ENCODE measurements at regions not wholly inside any gene's neighbourhood (a gene's known extent, or its start where the extent isn't known, plus 50 kb on each side); places are given as distances from the start of the nearest gene placed in this dataset.
"Not testable (repeated sequence)": the region's sequence is repeated elsewhere in the genome, so short reads cannot be mapped to it uniquely, and the experiment has no call there.

DNA sequence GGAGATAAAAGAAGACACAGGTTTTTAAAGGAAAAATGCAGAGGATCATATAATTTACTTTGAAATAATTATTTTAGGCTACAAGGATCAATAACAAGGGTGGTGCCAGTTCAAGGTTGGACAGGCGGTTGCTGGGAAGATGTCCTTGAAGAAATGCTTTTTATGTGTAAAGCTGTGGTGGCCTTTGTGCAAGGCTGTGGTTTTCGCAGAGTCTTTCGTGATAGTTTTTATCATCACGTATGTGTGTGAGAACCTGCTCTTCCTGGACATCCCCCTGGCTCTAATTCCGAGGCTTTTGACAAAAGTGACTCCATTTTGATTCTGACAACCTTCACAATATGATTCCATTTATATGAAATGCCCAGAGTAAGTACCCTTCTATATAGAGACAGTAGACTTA, 85.8 kb upstream of the COG2 start:
- no peak for DNase-seq (ENCODE audit: low read depth)

DNA sequence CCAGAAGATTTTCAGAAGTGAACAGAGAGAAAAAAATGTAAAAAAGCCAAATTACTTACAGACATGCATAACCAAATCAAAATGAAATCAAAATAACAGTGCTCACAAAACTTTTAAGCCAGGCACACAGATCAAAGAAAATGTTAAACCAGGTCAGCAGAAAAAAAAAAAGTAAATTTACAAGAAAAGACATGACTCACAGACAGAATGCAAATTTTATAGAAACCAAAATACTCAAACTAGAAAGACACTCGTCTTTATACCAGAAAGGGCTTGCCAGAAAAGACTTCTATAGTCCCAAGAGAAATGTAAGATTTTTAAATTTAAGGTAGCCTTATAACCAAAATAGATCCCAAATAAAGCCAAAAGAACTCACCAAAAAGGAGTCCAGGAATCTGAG, 86.5 kb upstream of the COG2 start:
- DNase-seq (ENCODE audit: low read depth): peak; percentile 29

DNA sequence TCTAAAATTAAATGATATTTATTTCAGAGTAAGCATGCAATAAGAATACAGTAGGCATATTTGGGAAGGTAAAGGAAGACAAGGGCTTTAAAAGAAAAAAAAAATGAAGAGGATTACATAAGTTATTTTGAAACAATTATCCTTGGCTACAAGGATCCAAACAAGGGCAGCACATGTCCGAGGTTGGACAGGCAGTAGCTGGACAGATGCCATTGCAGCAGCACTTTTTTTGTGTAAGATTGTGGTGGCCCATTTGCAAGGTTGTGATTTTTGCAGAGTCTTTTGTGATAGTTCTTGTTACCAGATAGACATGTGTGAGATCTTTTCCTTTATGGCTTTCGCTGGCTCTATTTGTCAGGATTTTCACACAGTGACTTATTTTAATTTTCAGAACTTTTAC, 89.4 kb upstream of the COG2 start:
- no peak for DNase-seq (ENCODE audit: low read depth)

DNA sequence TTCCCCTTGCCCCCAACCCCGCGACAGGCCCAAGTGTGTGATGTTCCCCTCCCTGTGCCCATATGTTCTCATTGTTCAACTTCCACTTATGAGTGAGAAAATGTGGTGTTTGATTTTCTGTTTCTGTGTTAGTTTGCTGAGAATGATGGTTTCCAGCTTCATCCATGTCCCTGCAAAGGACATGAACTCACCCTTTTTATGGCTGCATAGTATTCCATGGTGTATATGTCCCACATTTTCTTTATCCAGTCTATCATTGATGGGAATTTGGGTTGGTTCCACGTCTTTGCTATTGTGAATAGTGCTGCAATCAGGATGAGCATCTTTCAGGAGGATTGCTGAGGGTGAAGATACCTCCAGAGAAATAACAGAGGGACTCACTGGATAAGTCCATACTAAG, 91.3 kb upstream of the COG2 start:
- not testable (repeated sequence) for DNase-seq (ENCODE audit: low read depth)

DNA sequence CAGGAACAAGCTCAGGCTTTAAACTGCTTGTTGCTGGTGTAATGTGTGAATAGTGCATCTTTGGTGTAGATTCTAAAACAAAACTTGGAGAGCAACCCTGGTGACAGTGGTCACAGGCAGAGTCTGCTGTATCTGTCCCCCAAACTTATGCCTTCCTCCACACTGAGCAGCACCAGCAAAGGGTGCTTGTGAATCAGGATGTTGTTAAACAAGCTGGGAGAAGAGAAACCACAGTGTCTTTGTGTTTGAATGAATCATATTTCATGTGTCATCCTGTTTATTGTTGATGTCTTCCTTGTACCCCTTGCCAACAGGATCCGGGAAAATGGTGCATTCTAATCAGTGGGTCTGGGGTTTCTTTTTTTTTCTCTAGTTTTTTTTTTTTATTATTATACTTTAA, 91.9 kb upstream of the COG2 start:
- peak; percentile 88 for DNase-seq (ENCODE audit: low read depth)

DNA sequence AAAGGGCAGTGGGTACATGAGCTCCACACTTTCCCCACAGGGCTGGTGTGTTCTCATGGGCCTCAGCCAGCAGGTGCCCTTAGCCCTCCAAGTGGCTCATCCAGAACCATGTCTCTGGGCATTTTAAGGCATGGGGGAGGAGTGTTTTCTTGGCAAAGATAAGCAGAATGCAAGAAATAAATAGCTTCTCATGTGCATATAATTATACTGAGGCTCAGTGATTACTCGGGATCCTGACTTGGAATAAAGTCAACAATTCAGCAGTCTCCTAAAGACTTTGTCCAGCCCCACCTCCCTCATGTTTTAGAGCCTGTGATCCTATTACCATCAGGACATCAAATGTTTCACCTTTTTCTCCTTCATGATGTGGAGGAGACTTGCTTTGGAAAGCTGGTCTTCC, 92.7 kb upstream of the COG2 start:
- no peak for DNase-seq (ENCODE audit: low read depth)

DNA sequence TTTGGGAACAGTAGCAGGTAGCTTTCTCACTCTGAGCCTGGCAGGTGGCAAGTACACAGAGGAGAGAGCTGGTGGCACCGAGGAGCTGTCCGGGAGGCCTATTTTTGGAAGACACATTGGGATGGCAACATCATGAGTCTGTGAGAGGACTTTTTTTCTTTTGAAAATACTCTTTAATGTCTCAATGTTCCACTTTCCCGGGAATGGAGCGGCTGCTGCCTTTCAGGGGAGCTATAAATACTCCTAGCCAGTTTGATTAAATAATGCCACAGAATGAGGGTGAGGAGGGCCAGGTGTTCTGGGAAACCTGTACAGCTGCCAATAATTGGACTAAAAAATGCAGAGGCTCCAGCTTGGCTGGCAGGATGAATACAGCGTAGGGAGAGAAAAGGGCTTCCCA, 93.3 kb upstream of the COG2 start:
- no peak for DNase-seq (ENCODE audit: low read depth)

DNA sequence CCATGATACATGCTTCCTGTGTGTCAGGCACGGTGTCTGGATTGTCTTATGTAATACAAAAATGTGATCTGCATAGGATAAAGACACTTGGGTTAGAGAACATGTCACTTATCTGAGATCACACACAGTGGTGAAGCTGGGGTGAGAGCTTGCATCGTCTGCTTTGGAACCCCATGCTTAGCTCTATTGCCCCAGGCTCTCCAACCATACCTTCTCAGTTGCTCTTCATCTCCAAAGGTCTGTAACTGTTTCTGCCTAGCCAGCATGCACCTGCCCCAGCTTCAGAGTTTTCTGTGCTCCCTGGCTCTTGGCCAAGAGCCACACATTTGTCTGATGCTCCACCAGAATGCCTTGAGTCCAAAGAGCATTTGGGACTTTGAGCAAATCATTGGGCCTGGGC, 93.9 kb upstream of the COG2 start:
- no peak for DNase-seq (ENCODE audit: low read depth)

DNA sequence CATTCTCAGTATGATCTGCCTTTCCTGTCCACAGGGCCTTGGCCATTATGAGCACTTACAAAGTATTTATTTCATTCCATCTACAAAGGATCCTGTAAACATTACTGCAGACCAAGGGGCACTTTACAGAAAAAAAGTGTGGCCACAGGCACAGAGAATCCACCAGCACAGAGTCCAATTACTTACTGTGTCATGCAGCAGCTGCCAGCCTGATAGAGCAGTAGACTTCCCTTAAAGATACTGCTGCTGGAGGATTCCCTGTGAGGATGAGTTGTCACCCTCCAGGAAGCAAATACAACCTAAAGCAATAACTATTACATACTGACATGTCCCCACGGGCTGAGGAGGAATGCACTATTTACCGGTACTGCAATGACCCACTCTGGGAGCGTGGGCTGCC, 97.1 kb upstream of the COG2 start:
- DNase-seq (ENCODE audit: low read depth): no peak

DNA sequence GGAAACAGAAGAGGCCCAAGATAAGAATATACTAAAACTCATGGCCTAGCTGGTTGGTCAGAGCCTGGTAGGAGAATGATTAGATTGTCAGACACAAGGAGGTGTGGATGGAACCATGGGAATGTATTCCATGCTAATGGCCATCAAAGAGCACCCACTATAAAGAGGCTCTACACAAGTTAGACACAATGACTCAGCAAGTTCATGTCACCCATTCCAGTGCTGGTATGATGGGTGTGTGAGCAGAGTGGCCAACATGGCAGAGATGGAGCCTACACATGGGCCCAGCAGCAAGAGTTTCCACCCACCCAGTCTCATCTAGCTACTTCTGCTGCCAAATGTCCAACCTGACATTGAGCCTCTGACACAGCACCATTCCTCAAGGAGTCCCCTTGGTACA, 97.5 kb upstream of the COG2 start:
- DNase-seq (ENCODE audit: low read depth): no peak

DNA sequence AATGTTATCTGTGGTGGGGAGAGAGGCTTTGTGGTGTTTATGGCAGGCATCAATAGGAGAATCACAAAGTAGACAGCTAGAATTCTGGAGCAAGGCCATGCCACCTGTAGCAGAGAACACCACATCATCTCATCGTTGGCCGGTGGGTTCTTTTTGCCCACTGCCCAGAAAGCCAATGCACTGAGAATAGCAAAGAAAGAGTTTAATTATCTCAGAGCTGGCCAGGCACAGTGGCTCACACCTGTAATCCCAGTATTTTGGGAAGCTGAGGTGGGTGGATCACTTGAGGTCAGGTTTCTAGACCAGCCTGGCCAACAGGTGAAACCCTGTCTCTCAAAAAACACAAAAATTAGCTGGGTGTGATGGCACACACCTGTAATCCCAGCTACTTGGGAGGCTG, 99.2 kb upstream of the COG2 start:
- DNase-seq (ENCODE audit: low read depth): no peak

DNA sequence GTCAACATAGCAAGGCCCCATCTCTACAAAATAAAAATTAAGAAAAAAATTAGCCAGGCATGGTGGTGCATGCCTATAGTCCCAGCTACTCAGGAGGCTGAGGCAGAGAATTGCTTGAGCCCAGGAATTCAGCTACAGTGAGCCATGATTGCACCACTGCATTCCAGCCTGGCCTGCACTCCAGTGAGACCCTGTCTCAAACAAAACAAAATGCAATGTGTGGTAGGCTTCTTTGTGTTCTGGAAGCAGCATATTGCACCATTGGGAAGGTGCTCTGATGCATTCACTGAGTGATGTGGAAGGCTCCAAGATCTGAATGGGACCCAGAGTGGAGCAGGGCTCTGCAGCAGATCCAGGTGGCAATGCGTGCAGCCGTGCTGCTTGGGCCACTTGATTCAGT, 99.6 kb upstream of the COG2 start:
- peak; percentile 61 for DNase-seq (ENCODE audit: low read depth)

DNA sequence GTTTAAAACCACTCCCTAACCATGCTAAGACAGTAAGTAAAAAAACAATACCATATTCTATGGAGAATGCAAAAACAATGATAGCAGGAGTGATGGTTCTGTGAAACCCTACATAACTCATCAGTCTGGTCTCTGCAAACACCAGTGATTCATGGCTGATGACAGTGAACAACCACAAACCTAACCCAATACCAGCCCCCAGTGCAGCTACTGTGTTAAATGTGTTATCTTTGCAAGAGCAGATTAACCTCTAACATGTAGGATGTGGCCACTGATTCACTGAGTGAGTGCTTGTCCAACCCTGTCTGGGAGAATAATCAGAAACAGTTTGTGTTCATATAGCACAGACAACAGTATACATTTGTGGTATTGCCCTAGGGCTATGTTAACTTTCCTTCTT, 100.2 kb upstream of the COG2 start:
- peak; percentile 91 for DNase-seq (ENCODE audit: low read depth)

DNA sequence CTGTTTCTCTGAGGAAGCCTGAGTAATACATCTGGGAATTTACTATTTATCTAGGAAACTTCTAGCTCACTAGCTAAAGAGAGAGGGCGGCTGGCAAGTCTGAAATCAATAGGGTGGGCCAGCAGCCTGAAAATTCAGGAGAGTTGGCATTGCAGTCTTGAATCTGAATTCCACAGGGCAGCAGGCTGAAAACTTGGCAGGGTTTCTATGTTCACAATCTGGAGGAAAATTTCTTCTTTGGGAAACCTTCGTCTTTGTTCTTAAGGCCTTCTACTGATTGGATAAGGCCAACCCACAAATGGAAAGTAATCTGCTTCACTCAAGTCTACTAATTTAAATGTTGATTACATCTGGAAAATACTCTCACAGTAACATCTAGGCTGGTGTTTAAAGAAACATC, 101.0 kb upstream of the COG2 start:
- DNase-seq (ENCODE audit: low read depth): no peak

DNA sequence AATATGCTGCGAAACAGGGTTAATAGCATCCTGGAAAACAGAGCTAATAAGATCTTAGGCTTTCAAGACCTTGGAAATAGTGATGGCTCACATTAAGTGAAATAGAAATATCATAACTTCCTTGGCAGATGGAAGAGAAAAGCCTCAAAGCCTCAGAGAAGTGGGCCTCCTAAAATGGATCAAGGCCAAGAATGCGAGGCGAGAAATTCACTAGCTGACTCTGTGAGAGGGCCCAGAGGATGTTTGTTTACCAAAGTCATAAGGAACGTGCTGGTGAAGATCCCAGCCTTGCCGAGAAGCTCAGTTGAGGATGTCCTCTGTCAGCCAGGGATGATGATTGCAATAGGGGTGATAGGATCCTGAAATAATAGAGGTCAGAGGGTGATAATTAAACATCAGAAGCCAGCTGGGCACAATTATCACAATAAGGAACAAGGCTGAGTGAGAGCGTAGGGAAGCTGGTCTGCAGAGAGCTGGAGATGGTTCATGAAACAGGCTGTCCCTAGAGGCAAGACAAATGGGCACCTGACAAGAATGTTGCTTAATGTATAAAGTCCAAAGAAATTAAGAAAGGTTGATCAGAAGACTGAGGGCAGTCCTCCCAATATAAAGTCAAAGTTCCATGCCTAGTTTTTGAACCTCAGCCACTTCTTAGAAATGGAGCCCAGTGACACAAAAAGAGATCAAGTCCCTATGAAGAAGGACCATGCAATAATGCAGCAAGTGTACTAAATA, 101.7 kb upstream of the COG2 start:
- no peak for DNase-seq (ENCODE audit: low read depth)

DNA sequence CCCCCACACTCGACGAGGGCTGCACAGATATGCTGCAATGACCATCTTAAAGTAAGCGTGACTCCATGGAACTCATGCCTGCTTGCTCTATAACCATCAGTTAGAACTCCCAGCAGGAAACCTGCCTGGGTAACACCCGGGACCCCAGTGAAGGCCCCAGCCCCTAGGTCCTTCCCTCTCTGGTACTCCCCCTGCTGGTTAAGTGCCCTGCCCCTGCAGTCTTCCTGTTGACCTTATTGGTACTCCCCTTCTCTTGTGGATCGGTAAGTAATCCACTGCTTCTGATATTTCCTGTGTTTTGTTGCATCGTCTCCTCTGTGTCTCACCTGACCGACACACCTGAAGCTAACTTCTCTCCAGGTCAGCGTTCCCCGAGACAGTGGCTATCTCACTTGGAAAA, 104.8 kb upstream of the COG2 start:
- DNase-seq (ENCODE audit: low read depth): no peak

DNA sequence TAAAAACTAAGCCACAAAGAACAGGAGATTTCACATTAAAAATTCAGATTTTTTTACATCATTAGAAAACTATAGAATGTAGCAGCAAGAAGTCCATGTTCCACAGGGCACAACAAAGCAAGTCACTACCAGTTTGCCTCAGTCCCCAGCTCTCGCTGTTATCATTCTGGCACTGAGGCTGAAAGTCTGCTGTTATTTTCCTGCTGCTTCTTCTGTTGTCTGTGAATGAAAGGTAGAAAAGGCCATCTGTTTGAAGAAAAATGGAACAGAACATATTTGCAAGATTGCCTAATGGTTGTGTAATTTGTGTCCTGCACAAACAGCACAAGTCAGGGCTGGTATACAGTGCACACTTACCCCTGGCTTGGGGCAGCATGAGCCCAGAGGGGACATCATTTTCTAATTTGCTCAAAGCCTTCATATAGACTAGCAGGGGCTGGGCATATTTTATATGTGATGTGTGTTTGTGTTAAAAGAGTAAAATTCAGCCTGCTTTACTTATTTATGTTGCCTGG, 105.6 kb upstream of the COG2 start:
- DNase-seq (ENCODE audit: low read depth): no peak

DNA sequence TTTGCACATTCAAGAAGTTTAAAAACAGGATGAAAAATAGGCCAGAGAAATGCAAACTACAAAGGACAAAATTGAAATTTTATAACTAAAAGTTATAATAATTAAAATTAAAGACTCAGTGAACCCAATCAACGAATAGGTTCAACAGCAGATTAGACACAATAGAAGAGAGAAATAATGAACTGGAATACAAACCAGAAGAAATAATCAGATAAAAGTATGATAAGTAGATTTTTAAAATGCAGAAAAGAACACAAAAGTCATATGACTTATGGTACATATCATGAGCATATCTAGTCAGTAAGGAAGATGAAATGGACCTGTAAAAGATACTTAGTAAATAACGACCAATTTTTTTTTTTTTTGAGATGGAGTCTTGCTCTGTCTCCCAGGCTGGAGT, 108.1 kb upstream of the COG2 start:
- DNase-seq (ENCODE audit: low read depth): no peak

DNA sequence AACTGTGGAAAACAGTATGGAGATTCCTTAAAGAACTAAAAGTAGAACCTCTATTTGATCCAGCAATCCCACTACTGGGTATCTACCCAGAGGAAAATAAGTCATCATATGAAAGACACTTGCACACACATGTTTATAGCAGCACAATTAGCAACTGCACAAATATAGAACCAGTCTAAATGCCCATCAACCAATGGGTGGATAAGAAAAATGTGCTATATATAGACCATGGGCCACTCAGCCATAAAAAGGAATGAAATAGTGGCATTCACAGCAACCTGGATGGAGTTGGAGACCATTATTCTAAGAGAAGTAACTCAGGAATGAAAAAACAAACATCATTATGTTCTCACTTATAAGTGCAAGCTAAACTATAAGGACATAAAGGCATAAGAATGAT, 105.0 kb upstream of the PGBD5 start:
- DNase-seq (ENCODE audit: low read depth): no peak

DNA sequence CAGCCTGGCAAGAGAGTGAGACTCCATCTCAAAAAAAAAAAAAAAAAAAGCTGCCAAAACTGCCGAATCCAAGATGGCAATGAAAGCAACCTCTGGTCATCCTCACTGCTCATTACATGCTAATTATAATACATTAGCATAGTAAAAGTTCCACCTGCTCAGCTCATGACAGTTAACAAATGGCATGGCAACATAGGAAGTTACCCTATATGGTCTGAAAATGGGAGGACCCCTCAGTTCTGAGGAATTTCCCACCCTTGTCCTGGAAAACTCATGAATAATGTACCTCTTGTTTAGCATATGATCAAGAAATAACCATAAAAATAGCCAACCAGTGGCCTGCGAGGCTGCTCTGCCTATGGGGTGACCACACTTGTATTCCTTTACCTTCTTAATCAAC, 93.1 kb upstream of the PGBD5 start:
- DNase-seq (ENCODE audit: low read depth): no peak

DNA sequence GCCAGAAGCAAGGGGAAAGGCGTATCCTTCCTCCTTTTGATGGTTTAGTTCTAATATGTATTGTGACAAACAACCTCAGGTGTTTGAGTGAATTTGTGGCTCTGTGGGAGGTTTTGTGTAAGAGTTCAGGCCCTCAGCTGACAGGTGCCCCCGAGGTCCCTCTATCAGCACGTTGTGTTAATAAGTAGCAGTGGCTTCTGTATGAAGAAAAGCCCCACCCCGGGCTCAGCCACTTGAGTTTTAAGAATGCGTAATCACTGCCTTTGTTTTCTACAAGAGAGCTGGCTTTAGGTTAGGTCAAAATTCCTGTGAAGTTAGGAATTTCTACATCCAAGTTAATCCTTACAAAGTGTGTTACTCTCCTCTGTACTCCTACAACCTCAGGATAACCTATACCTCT, 92.4 kb upstream of the PGBD5 start:
- no peak for DNase-seq (ENCODE audit: low read depth)

DNA sequence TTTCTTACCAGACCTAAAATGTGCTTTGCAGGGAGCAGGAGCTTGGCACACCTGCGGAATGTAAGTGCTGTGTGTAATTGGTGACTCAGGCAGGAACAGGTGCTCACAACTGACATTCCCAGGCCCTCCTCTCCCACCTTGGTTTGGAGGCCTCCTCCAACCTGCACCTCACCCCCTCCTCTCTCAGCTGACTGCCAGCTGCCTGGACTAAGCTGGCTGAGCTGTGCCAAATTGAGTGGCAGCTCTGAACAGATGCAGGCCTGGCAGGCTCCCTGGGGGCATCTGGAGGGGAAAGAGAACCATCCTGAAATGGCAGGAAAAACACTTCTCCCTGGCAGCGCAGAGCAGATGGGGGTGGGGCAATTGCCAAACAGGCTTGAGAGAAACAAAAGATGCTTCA, 91.7 kb upstream of the PGBD5 start:
- no peak for DNase-seq (ENCODE audit: low read depth)

DNA sequence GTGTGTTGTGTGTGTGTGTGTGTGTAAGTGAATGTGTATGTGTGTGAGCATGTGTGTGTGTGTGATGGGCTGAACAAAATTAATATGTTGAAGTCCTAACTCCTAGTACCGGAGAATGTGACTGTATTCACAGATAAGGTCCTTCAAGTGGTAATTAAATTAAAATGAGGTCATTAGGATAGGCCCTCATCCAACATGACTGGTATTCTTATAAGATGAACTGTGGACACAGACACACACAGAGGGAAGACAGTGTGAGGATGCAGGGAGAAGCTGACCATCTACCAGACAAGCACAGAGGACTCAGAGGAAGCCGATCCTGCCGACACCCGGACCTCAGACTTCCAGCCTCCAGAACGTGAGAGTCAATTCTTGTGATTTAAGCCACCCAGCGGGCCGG, 91.2 kb upstream of the PGBD5 start:
- DNase-seq (ENCODE audit: low read depth): no peak

DNA sequence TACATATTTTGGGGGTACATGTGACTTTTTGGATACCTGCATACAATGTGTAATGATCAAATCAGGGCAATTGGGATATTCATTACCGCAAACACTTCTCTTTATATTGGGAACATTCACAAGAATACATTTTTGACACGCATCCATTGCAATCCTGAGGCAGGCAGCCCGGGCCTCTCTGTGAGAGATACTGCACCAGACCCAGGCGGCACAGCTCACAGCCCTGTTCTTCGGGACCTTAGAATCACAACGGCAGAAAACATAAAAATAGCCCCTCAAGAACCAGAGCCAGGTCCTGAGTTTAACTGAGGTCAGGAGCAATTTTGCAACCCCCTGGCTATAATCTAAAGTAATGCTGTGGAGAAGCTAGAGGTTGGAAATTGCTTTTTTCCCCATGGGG, 90.8 kb upstream of the PGBD5 start:
- no peak for DNase-seq (ENCODE audit: low read depth)

All from renal cortical epithelial cell (primary cell).